ENCODE measurements at regions not wholly inside any gene's neighbourhood (a gene's known extent, or its start where the extent isn't known, plus 50 kb on each side); places are given as distances from the start of the nearest gene placed in this dataset.
"Not testable (repeated sequence)": the region's sequence is repeated elsewhere in the genome, so short reads cannot be mapped to it uniquely, and the experiment has no call there.

GRCh38 chr5:174793076-174793475 is 68.7 kb downstream of the MSX2 start:
- Mint-ChIP-seq H3K4me1 (no peaks in the 10 kb centered on the region), H3K36me3 (ENCODE audit: low read depth) (no peaks in the 10 kb centered on the region), H3K27me3 (peaks cover 38% of the 10 kb centered on the region), H3K4me3 (no peak overlapping the region), H3K27ac (no peak overlapping the region), H3K9me3 (no peaks in the 10 kb centered on the region)
- ATAC-seq (no peak), DNase-seq (no peak)

- H3K36me3 Mint-ChIP-seq (ENCODE audit: low read depth): not testable (repeated sequence)
Observed at GRCh38 chr5:174792265-174792664, 67.9 kb downstream of the MSX2 start.

GRCh38 chr5:174790906-174791305 is 66.5 kb downstream of the MSX2 start:
- Mint-ChIP-seq H3K9me3 (no peaks in the 10 kb centered on the region), H3K36me3 (ENCODE audit: low read depth) (no peaks in the 10 kb centered on the region), H3K4me1 (no peaks in the 10 kb centered on the region), H3K4me3 (no peak overlapping the region), H3K27me3 (peaks cover 27% of the 10 kb centered on the region), H3K27ac (no peak overlapping the region)
- ATAC-seq: no peak
- DNase-seq: no peak

More at GRCh38 chr5:174792265-174792664, 67.9 kb downstream of the MSX2 start:
- not testable (repeated sequence) for H3K9me3 Mint-ChIP-seq, H3K4me3 Mint-ChIP-seq, DNase-seq, H3K27ac Mint-ChIP-seq, ATAC-seq, H3K4me1 Mint-ChIP-seq
- H3K27me3 Mint-ChIP-seq: peaks cover 37% of the 10 kb centered on the region

- no peaks in the 10 kb centered on the region for H3K36me3 Mint-ChIP-seq (ENCODE audit: low read depth)
- no peak for DNase-seq
- ATAC-seq: no peak
- no peak overlapping the region for H3K4me3 Mint-ChIP-seq
- H3K4me1 Mint-ChIP-seq: no peaks in the 10 kb centered on the region
- no peak overlapping the region for H3K27ac Mint-ChIP-seq
- H3K27me3 Mint-ChIP-seq: peaks cover 26% of the 10 kb centered on the region
- peaks cover 7% of the 10 kb centered on the region for H3K9me3 Mint-ChIP-seq
Observed at GRCh38 chr5:174789596-174789995, 65.2 kb downstream of the MSX2 start.

- Mint-ChIP-seq H3K36me3 (ENCODE audit: low read depth) (no peaks in the 10 kb centered on the region), H3K27me3 (peaks cover 3% of the 10 kb centered on the region), H3K4me1 (no peaks in the 10 kb centered on the region), H3K4me3 (no peak overlapping the region), H3K27ac (no peak overlapping the region), H3K9me3 (peaks cover 24% of the 10 kb centered on the region)
- ATAC-seq: no peak
- DNase-seq: no peak
Observed at GRCh38 chr5:174785120-174785680, 60.8 kb downstream of the MSX2 start.
